Neural progenitor cell (in vitro differentiated cells): ENCODE measurements at regions not wholly inside any gene's neighbourhood (a gene's known extent, or its start where the extent isn't known, plus 50 kb on each side); places are given as distances from the start of the nearest gene placed in this dataset.

Experiments used
- DNase-seq: peaks from one replicate; pipeline ENCODE4 v3.0.0-alpha.2; 2016; ENCODE audit warnings: low spot score
- H2AFZ ChIP-seq: fragments of 200-600 bp; sonication (generic); replicated peaks from 2 replicates; pipeline ENCODE4 v1.6.1; 2016; ENCODE audit warnings: antibody characterized with exemption
- H3F3A ChIP-seq: fragments of 200-600 bp; sonication (generic); 2 replicates; pipeline ENCODE4 v1.6.1; 2016; ENCODE audit warnings: antibody characterized with exemption, low read depth
- H3K27ac ChIP-seq: fragments of 200-600 bp; sonication (generic); 2 replicates; pipeline ENCODE4 v1.5.1; 2016; ENCODE audit warnings: mild to moderate bottlenecking
- H3K27me3 ChIP-seq: fragments of 200-600 bp; sonication (generic); 2 replicates; pipeline ENCODE4 v1.6.1; 2016; ENCODE audit warnings: mild to moderate bottlenecking, moderate library complexity
- H3K36me3 ChIP-seq: fragments of 200-600 bp; sonication (generic); 2 replicates; pipeline ENCODE4 v1.5.1; 2016
- H3K4me1 ChIP-seq: fragments of 200-600 bp; sonication (generic); 2 replicates; pipeline ENCODE4 v1.6.1; 2016; ENCODE audit warnings: mixed run types
- H3K4me2 ChIP-seq: fragments of 200-600 bp; sonication (generic); 2 replicates; pipeline ENCODE4 v1.6.1; 2016
- H3K4me3 ChIP-seq: fragments of 200-600 bp; sonication (generic); 2 replicates; pipeline ENCODE4 v1.5.1; 2016
- H3K79me2 ChIP-seq: fragments of 200-600 bp; sonication (generic); 2 replicates; pipeline ENCODE4 v1.6.1; 2016; ENCODE audit warnings: low read depth
- H3K9ac ChIP-seq: fragments of 200-600 bp; sonication (generic); 2 replicates; pipeline ENCODE4 v1.6.1; 2016
- H3K9me3 ChIP-seq: fragments of 200-600 bp; sonication (generic); 2 replicates; pipeline ENCODE4 v1.5.1; 2016; ENCODE audit warnings: low read depth
- H4K20me1 ChIP-seq: fragments of 200-600 bp; sonication (generic); 2 replicates; pipeline ENCODE4 v1.6.1; 2016; ENCODE audit warnings: low read depth
- H3K27ac Mint-ChIP-seq: 3 replicates; pipeline ENCODE4 v1.8.0; 2021; ENCODE audit warnings: mixed read lengths
- H3K27me3 Mint-ChIP-seq: 2 replicates; pipeline ENCODE4 v1.8.0; 2022; ENCODE audit warnings: low read depth, mild to moderate bottlenecking, inconsistent platforms, moderate library complexity, mixed read lengths; ENCODE audit not compliant: insufficient read depth
- H3K36me3 Mint-ChIP-seq: 3 replicates; pipeline ENCODE4 v1.8.0; 2021; ENCODE audit warnings: mixed read lengths
- H3K4me1 Mint-ChIP-seq: 3 replicates; pipeline ENCODE4 v1.8.0; 2021; ENCODE audit warnings: mixed read lengths
- H3K4me3 Mint-ChIP-seq: 3 replicates; pipeline ENCODE4 v1.8.0; 2021; ENCODE audit warnings: mild to moderate bottlenecking, moderate library complexity, mixed read lengths
- H3K9me3 Mint-ChIP-seq: 3 replicates; pipeline ENCODE4 v1.8.0; 2020; ENCODE audit warnings: mixed read lengths
- CTCF ChIP-seq: fragments of 200-600 bp; sonication (generic); IDR thresholded peaks from 2 replicates; pipeline ENCODE4 v1.5.1; 2017; ENCODE audit warnings: antibody characterized with exemption, mild to moderate bottlenecking
- EZH2 ChIP-seq: fragments of 200-600 bp; sonication (generic); IDR thresholded peaks from 2 replicates; pipeline ENCODE4 v1.6.1; 2017; ENCODE audit warnings: antibody characterized with exemption, mild to moderate bottlenecking, moderate library complexity
- EZH2phosphoT487 ChIP-seq: fragments of 200-600 bp; sonication (generic); IDR thresholded peaks from 2 replicates; pipeline ENCODE4 v1.6.1; 2017; ENCODE audit warnings: antibody characterized with exemption

- Histone ChIP-seq H3K4me3 (no peak overlapping the region), H3F3A (no peaks in the 10 kb centered on the region), H3K4me1 (no peaks in the 10 kb centered on the region), H3K27me3 (no peaks in the 10 kb centered on the region), H3K36me3 (no peaks in the 10 kb centered on the region), H3K79me2 (no peaks in the 10 kb centered on the region), H2AFZ (peak overlapping the region; percentile 0), H3K9ac (no peak overlapping the region), H4K20me1 (no peaks in the 10 kb centered on the region), H3K27ac (no peak overlapping the region), H3K9me3 (no peaks in the 10 kb centered on the region), H3K4me2 (no peak overlapping the region)
- Mint-ChIP-seq H3K9me3 (peaks cover 21% of the 10 kb centered on the region), H3K4me1 (no peaks in the 10 kb centered on the region), H3K36me3 (no peaks in the 10 kb centered on the region), H3K27ac (no peak overlapping the region), H3K27me3 (peaks cover 2% of the 10 kb centered on the region), H3K4me3 (no peak overlapping the region)
- no peak for DNase-seq
- TF ChIP-seq CTCF, result no peak
These were observed 572.8 kb upstream of the FRG1 start for GRCh38 chr4:189367832-189368231.

GRCh38 chr4:189374176-189374575, 566.5 kb upstream of the FRG1 start:
- no peak overlapping the region for H2AFZ ChIP-seq
- H3K9me3 ChIP-seq, result no peaks in the 10 kb centered on the region
- H3K4me3 Mint-ChIP-seq, result no peak overlapping the region
- H3K27me3 ChIP-seq, result no peaks in the 10 kb centered on the region
- H3K36me3 ChIP-seq, result no peaks in the 10 kb centered on the region
- TF ChIP-seq EZH2 (no peak), EZH2phosphoT487 (no peak), CTCF (no peak)
- no peak overlapping the region for H3K27ac ChIP-seq
- no peaks in the 10 kb centered on the region for H4K20me1 ChIP-seq
- peaks cover 23% of the 10 kb centered on the region for H3K9me3 Mint-ChIP-seq
- H3K9ac ChIP-seq, result no peak overlapping the region
- H3F3A ChIP-seq, result no peaks in the 10 kb centered on the region
- no peaks in the 10 kb centered on the region for H3K4me1 ChIP-seq
- no peak overlapping the region for H3K27ac Mint-ChIP-seq
- H3K36me3 Mint-ChIP-seq, result no peaks in the 10 kb centered on the region
- H3K4me1 Mint-ChIP-seq, result peaks cover 5% of the 10 kb centered on the region
- H3K27me3 Mint-ChIP-seq, result peaks cover 2% of the 10 kb centered on the region
- H3K79me2 ChIP-seq, result no peaks in the 10 kb centered on the region
- H3K4me3 ChIP-seq, result no peak overlapping the region
- no peak for DNase-seq
- no peak overlapping the region for H3K4me2 ChIP-seq

GRCh38 chr4:189376901-189377300, 563.8 kb upstream of the FRG1 start:
- TF ChIP-seq CTCF (no peak), EZH2 (no peak), EZH2phosphoT487 (no peak)
- no peak overlapping the region for H3K9ac ChIP-seq
- H3K4me3 ChIP-seq, result no peak overlapping the region
- H3F3A ChIP-seq, result no peaks in the 10 kb centered on the region
- H3K27ac Mint-ChIP-seq, result no peak overlapping the region
- H3K27me3 Mint-ChIP-seq, result no peaks in the 10 kb centered on the region
- no peaks in the 10 kb centered on the region for H3K36me3 Mint-ChIP-seq
- H3K4me1 Mint-ChIP-seq, result peaks cover 5% of the 10 kb centered on the region
- no peak overlapping the region for H2AFZ ChIP-seq
- no peaks in the 10 kb centered on the region for H3K27me3 ChIP-seq
- H3K4me2 ChIP-seq, result no peak overlapping the region
- peaks cover 16% of the 10 kb centered on the region for H3K9me3 Mint-ChIP-seq
- H3K79me2 ChIP-seq, result no peaks in the 10 kb centered on the region
- no peak overlapping the region for H3K27ac ChIP-seq
- no peaks in the 10 kb centered on the region for H4K20me1 ChIP-seq
- no peak for DNase-seq
- H3K9me3 ChIP-seq, result no peaks in the 10 kb centered on the region
- no peaks in the 10 kb centered on the region for H3K4me1 ChIP-seq
- no peak overlapping the region for H3K4me3 Mint-ChIP-seq
- no peaks in the 10 kb centered on the region for H3K36me3 ChIP-seq

GRCh38 chr4:189377569-189377968, 563.1 kb upstream of the FRG1 start:
- no peak overlapping the region for H3K4me2 ChIP-seq
- no peaks in the 10 kb centered on the region for H3K27me3 Mint-ChIP-seq
- no peaks in the 10 kb centered on the region for H3K4me1 ChIP-seq
- DNase-seq, result no peak
- H3K9me3 Mint-ChIP-seq, result peaks cover 16% of the 10 kb centered on the region
- no peak overlapping the region for H3K4me3 ChIP-seq
- no peak overlapping the region for H3K9ac ChIP-seq
- H3K79me2 ChIP-seq, result no peaks in the 10 kb centered on the region
- no peak overlapping the region for H3K4me3 Mint-ChIP-seq
- H3F3A ChIP-seq, result no peaks in the 10 kb centered on the region
- no peaks in the 10 kb centered on the region for H3K36me3 ChIP-seq
- H3K9me3 ChIP-seq, result no peaks in the 10 kb centered on the region
- no peak overlapping the region for H2AFZ ChIP-seq
- H3K27ac Mint-ChIP-seq, result no peak overlapping the region
- H3K27me3 ChIP-seq, result no peaks in the 10 kb centered on the region
- H3K4me1 Mint-ChIP-seq, result peaks cover 5% of the 10 kb centered on the region
- H3K27ac ChIP-seq, result no peak overlapping the region
- H3K36me3 Mint-ChIP-seq, result no peaks in the 10 kb centered on the region
- no peaks in the 10 kb centered on the region for H4K20me1 ChIP-seq
- no peak for TF ChIP-seq EZH2
- no peak for TF ChIP-seq CTCF
- TF ChIP-seq EZH2phosphoT487, result no peak
